HepG2 (cell line): ENCODE measurements at regions not wholly inside any gene's neighbourhood (a gene's known extent, or its start where the extent isn't known, plus 50 kb on each side); places are given as distances from the start of the nearest gene placed in this dataset.

Source experiments
- KLF15 ChIP-seq: sonication (generic); formaldehyde crosslinking; IDR thresholded peaks from 2 replicates; pipeline ENCODE4 v1.8.1; 2023; ENCODE audit warnings: borderline replicate concordance, mild to moderate bottlenecking, inconsistent platforms, missing genetic modification reagents, mixed read lengths
- SOX5 ChIP-seq: IDR thresholded peaks from 2 replicates; pipeline ENCODE4 v1.6.1; 2016; ENCODE audit warnings: borderline replicate concordance
- ZBTB3 ChIP-seq: sonication (generic); formaldehyde crosslinking; IDR thresholded peaks from 2 replicates; pipeline ENCODE4 v1.4.0; 2020; ENCODE audit warnings: low read depth, mild to moderate bottlenecking, moderate library complexity, missing genetic modification reagents, borderline replicate concordance
- ZHX2 ChIP-seq, 2 experiments: sonication (generic) in 1 of 2; formaldehyde crosslinking in 1 of 2; IDR thresholded peaks; 2 replicates each; pipeline versions ENCODE4 v1.6.1 to v1.9.0; 2014 to 2022; ENCODE audit warnings: antibody characterized with exemption in 1 of 2, borderline replicate concordance in 1 of 2, inconsistent platforms in 1 of 2, low read depth in 1 of 2, missing genetic modification reagents in 1 of 2
- ZNF136 ChIP-seq: sonication (generic); formaldehyde crosslinking; IDR thresholded peaks from 2 replicates; pipeline ENCODE4 v1.8.1; 2022; ENCODE audit warnings: low read depth, mild to moderate bottlenecking, moderate library complexity, missing genetic modification reagents
- ZNF329 ChIP-seq: sonication (generic); formaldehyde crosslinking; IDR thresholded peaks from 2 replicates; pipeline ENCODE4 v1.9.0; 2021; ENCODE audit warnings: low read depth, mild to moderate bottlenecking, missing genetic modification reagents
- ZNF335 ChIP-seq: sonication (generic); formaldehyde crosslinking; IDR thresholded peaks from 2 replicates; pipeline ENCODE4 v1.4.0; 2020; ENCODE audit warnings: missing genetic modification reagents
- ZNF615 ChIP-seq: sonication (generic); formaldehyde crosslinking; IDR thresholded peaks from 2 replicates; pipeline ENCODE4 v1.5.0; 2020; ENCODE audit warnings: mild to moderate bottlenecking, missing genetic modification reagents, borderline replicate concordance
- ZNF776 ChIP-seq: sonication (generic); formaldehyde crosslinking; IDR thresholded peaks from 2 replicates; pipeline ENCODE4 v1.4.0; 2020; ENCODE audit warnings: mild to moderate bottlenecking, missing genetic modification reagents
- ZNF816 ChIP-seq: sonication (generic); formaldehyde crosslinking; IDR thresholded peaks from 2 replicates; pipeline ENCODE4 v1.8.0; 2022; ENCODE audit warnings: missing genetic modification reagents, mild to moderate bottlenecking, borderline replicate concordance
- ZNF839 ChIP-seq: sonication (generic); formaldehyde crosslinking; IDR thresholded peaks from 2 replicates; pipeline ENCODE4 v1.4.0; 2020; ENCODE audit warnings: missing genetic modification reagents, mild to moderate bottlenecking, borderline replicate concordance
- TF ChIP-seq, protein P1 (sequence below): sonication (generic); formaldehyde crosslinking; IDR thresholded peaks from 2 replicates; pipeline ENCODE4 v1.9.0; 2021; ENCODE audit warnings: missing genetic modification reagents, borderline replicate concordance
- TF ChIP-seq, protein P2 (sequence below): sonication (generic); formaldehyde crosslinking; IDR thresholded peaks from 2 replicates; pipeline ENCODE4 v1.5.0; 2020; ENCODE audit warnings: missing genetic modification reagents
- TF ChIP-seq, protein P3 (sequence below): sonication (generic); formaldehyde crosslinking; IDR thresholded peaks from 2 replicates; pipeline ENCODE4 v1.4.0; 2020; ENCODE audit warnings: mild to moderate bottlenecking, missing genetic modification reagents

GRCh38 chr12:5138256-5138655 lies 94.6 kb downstream of the KCNA5 start (continued):
- TF ChIP-seq, protein P1, sequence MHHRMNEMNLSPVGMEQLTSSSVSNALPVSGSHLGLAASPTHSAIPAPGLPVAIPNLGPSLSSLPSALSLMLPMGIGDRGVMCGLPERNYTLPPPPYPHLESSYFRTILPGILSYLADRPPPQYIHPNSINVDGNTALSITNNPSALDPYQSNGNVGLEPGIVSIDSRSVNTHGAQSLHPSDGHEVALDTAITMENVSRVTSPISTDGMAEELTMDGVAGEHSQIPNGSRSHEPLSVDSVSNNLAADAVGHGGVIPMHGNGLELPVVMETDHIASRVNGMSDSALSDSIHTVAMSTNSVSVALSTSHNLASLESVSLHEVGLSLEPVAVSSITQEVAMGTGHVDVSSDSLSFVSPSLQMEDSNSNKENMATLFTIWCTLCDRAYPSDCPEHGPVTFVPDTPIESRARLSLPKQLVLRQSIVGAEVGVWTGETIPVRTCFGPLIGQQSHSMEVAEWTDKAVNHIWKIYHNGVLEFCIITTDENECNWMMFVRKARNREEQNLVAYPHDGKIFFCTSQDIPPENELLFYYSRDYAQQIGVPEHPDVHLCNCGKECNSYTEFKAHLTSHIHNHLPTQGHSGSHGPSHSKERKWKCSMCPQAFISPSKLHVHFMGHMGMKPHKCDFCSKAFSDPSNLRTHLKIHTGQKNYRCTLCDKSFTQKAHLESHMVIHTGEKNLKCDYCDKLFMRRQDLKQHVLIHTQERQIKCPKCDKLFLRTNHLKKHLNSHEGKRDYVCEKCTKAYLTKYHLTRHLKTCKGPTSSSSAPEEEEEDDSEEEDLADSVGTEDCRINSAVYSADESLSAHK, result no peak
- TF ChIP-seq ZNF335 (CRISPR knock-in tag) (no peak), ZBTB3 (CRISPR knock-in tag) (no peak), ZNF816 (CRISPR knock-in tag) (no peak), ZNF839 (CRISPR knock-in tag) (no peak), ZNF136 (no peak), ZNF615 (no peak), ZNF329 (CRISPR knock-in tag) (no peak), ZNF776 (no peak), ZHX2 (IDR thresholded peaks at IDR 0.05; ENCODE audit: low read depth) (no peak), ZHX2 (CRISPR knock-in tag; IDR thresholded peaks at IDR 0.05; ENCODE audit: borderline replicate concordance) (no peak), KLF15 (CRISPR knock-in tag) (no peak), SOX5 (CRISPR knock-in tag) (no peak)
- TF ChIP-seq, protein P2, sequence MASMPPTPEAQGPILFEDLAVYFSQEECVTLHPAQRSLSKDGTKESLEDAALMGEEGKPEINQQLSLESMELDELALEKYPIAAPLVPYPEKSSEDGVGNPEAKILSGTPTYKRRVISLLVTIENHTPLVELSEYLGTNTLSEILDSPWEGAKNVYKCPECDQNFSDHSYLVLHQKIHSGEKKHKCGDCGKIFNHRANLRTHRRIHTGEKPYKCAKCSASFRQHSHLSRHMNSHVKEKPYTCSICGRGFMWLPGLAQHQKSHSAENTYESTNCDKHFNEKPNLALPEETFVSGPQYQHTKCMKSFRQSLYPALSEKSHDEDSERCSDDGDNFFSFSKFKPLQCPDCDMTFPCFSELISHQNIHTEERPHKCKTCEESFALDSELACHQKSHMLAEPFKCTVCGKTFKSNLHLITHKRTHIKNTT (CRISPR knock-in tag), result no peak
- TF ChIP-seq, protein P3, sequence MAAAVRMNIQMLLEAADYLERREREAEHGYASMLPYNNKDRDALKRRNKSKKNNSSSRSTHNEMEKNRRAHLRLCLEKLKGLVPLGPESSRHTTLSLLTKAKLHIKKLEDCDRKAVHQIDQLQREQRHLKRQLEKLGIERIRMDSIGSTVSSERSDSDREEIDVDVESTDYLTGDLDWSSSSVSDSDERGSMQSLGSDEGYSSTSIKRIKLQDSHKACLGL, result no peak
